Heart right ventricle (tissue), 16 donors: ENCODE measurements at regions not wholly inside any gene's neighbourhood (a gene's known extent, or its start where the extent isn't known, plus 50 kb on each side); places are given as distances from the start of the nearest gene placed in this dataset.
A peak's percentile ranks its signal among the peaks of the same experiment; 100 is the strongest.

Source experiments
- ATAC-seq, 8 donors: fragments of 200-7000 bp; cut with Tn5 transposase; one replicate each; pipeline ENCODE4 v1.9.1; 2020; ENCODE audit warnings: mild to moderate bottlenecking in 8 of 8, moderate library complexity in 8 of 8, moderate number of reproducible peaks in 1 of 8
- DNase-seq, 2 donors: peaks; one replicate each; pipeline ENCODE4 v3.0.0-alpha.2; 2020
- H3K27ac ChIP-seq, 10 donors: fragments of 200-600 bp; sonication (generic) in 2 of 10; one replicate each; pipeline versions ENCODE4 v1.5.0 to v1.8.0; 2020 to 2022; ENCODE audit warnings: mild to moderate bottlenecking in 3 of 10
- H3K27me3 ChIP-seq, 7 donors: fragments of 200-600 bp; one replicate each; pipeline ENCODE4 v1.8.0; 2021 to 2022; ENCODE audit warnings: mild to moderate bottlenecking in 2 of 7
- H3K36me3 ChIP-seq, 9 donors: fragments of 200-600 bp; sonication (generic) in 1 of 9; one replicate each; pipeline versions ENCODE4 v1.5.0 to v1.8.0; 2020 to 2022; ENCODE audit warnings: mild to moderate bottlenecking in 2 of 9
- H3K4me1 ChIP-seq, 9 donors: fragments of 200-600 bp; sonication (generic) in 1 of 9; one replicate each; pipeline versions ENCODE4 v1.5.0 to v1.8.0; 2020 to 2022; ENCODE audit warnings: mild to moderate bottlenecking in 4 of 9
- H3K4me3 ChIP-seq, 10 donors: fragments of 200-600 bp; sonication (generic) in 2 of 10; one replicate each; pipeline versions ENCODE4 v1.5.0 to v1.8.0; 2020 to 2022; ENCODE audit warnings: mild to moderate bottlenecking in 7 of 10, moderate library complexity in 2 of 10
- H3K9me3 ChIP-seq, 11 donors: fragments of 200-600 bp in 10 of 11; sonication (generic) in 2 of 11; one replicate each; pipeline versions ENCODE4 v1.5.0 to v1.8.0; 2013 to 2022; ENCODE audit warnings: mild to moderate bottlenecking in 2 of 11, control low read depth in 1 of 11, moderate library complexity in 1 of 11
- WGBS, 2 donors: extraction: QIAGEN DNeasy Blood & Tissue Kit; methylation state at CpG; one replicate each; pipeline ENCODE4 v1.1.7; 2013; ENCODE audit warnings: inconsistent platforms in 1 of 2; 5-methylcytosine and 5-hydroxymethylcytosine counted together
- intact Hi-C, 10 donors: fragments of 100-400 bp; cut with DNase I; formaldehyde crosslinking; loops; one replicate each; pipeline versions ENCODE4 v1.11.1 to v1.14.2; 2022
- TF ChIP-seq, protein P1 (sequence below), 9 donors: fragments of 200-600 bp; sonication (generic) in 2 of 9; IDR thresholded peaks; one replicate each; pipeline versions ENCODE4 v1.5.0 to v1.8.0; 2021 to 2022; ENCODE audit warnings: antibody characterized with exemption in 9 of 9, mild to moderate bottlenecking in 5 of 9, moderate library complexity in 1 of 9
- donor health status: Arrhythmogenic right ventricular cardiomyopathy.
- donor health status: ischemic (EF 13 %, LVEDD 7.1; RV severe dilation, severe dysfunction).
- donor health status: healthy with polysubstance abuse.
- donor health status: DM: no; HTN: yes; CAD: no.
- donor health status: DM: no; HTN: no; CAD: no.
- donor health status: ischemic (EF 25% LVEDD 6.9; RV normal size, moderate dysfunction).
- donor health status: ischemic (EF 25% LVEDD 5.7; RV mildly dilated, moderate dysfunction).
- donor health status: healthy.
- donor health status: DM: yes; HTN: yes; CAD: no.
- donor health status: Ischemic cardiomyopathy.
- donor health status: ischemic (EF 35%, LVEDD 5.7; RV mildly dilated, moderate dysfunction).
- donor health status: nonischemic (EF 11% LVEDD 7.7; RV severe dilation, severe dysfunction).
- donor health status: DM: yes; HTN: yes; CAD: no.
- donor health status: PGD.
- donor health status: ischemic (EF 29% LVEDD 5.4; RV normal size, mild dysfunction).
- donor health status: nonischemic (EF 23%, LVEDD 6.1; RV moderate dilation, normal function).

DNA sequence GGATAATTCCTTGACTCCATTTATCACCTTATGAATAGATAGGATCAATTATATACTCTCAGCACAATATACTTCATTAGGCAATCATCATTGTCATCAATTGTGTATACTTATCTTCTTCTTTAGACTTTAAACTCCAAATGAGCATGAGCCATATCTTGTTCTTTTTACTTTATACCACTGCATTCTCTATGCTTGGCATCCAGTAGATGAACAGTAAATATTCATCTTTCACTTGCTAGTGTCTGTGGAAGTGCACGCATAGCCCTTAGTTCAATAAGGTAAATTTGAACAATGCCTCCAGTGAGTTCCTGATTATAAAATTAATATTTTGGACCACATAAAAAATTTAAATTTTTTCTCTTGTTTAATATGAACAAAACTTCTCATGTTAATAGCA lies 172.3 kb upstream of the SPRY2 start:
- intact Hi-C loops, result no loop called here
- Histone ChIP-seq H3K4me3 (no peak overlapping the region), H3K9me3 (peaks cover 0 to 23% (median 0%) of the 10 kb centered on the region in 11 donors), H3K27me3 (no peaks in the 10 kb centered on the region), H3K4me1 (no peaks in the 10 kb centered on the region), H3K36me3 (no peaks in the 10 kb centered on the region), H3K27ac (no peak overlapping the region)
- WGBS, 2 donors, result 96 to 99% methylated on average over 1 of the region's 1 CpG
- no peak for DNase-seq
- TF ChIP-seq, protein P1, sequence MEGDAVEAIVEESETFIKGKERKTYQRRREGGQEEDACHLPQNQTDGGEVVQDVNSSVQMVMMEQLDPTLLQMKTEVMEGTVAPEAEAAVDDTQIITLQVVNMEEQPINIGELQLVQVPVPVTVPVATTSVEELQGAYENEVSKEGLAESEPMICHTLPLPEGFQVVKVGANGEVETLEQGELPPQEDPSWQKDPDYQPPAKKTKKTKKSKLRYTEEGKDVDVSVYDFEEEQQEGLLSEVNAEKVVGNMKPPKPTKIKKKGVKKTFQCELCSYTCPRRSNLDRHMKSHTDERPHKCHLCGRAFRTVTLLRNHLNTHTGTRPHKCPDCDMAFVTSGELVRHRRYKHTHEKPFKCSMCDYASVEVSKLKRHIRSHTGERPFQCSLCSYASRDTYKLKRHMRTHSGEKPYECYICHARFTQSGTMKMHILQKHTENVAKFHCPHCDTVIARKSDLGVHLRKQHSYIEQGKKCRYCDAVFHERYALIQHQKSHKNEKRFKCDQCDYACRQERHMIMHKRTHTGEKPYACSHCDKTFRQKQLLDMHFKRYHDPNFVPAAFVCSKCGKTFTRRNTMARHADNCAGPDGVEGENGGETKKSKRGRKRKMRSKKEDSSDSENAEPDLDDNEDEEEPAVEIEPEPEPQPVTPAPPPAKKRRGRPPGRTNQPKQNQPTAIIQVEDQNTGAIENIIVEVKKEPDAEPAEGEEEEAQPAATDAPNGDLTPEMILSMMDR (IDR thresholded peaks at IDR 0.05), result no peak
- ATAC-seq, result no peak

DNA sequence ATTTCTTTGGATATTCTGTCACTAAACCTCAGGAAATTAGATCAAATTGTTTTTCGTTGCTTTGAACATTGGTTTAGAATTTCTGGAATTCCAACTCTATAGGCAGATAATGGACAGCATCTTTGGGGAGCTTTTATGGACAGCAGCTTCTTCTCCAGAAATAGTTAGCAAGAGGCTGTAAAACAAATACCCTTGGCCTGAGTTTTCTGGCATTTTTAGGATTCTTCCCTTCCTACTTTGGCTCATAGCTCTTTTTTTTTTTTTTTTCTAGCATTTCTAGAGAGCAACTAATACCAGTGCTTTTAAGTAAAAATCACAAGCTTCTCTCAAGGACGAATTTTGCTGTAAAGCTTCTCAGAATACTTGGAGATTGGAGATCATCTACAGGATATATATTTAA lies 169.8 kb upstream of the SPRY2 start:
- no peaks in the 10 kb centered on the region for H3K36me3 ChIP-seq
- ATAC-seq, result no peak
- WGBS, 2 donors, result 76 to 89% methylated on average over 2 of the region's 2 CpGs
- H3K27ac ChIP-seq, result no peak overlapping the region
- intact Hi-C loops, result no loop called here
- H3K27me3 ChIP-seq, result no peaks in the 10 kb centered on the region
- H3K4me3 ChIP-seq, result no peak overlapping the region
- no peaks in the 10 kb centered on the region for H3K4me1 ChIP-seq
- DNase-seq, result no peak
- TF ChIP-seq, protein P1 (IDR thresholded peaks at IDR 0.05), result no peak
- H3K9me3 ChIP-seq, result peaks cover 0 to 18% (median 4%) of the 10 kb centered on the region in 11 donors

DNA sequence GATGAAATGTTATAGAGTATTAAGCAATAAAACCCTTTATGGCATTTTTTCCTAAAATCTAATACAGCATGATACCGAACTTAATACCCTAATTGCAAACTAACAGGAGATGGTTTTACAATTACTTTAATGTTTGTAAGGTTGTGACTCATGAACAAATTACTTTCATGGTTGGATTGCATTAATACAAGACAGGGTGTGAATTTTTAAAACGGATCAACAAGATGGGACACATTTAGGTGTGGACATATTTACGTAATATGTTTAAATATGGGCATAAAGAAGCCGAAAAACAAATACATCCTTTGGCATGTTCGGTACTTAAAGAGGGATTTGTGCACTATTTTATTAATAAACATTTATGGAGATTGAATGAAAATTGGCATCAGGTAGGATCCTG lies 168.3 kb upstream of the SPRY2 start:
- TF ChIP-seq, protein P1 (IDR thresholded peaks at IDR 0.05), result no peak
- H3K4me3 ChIP-seq, result no peak overlapping the region
- WGBS, 2 donors, result 94% methylated on average over 5 of the region's 5 CpGs
- DNase-seq (no peak), ATAC-seq (no peak)
- H3K9me3 ChIP-seq, result peaks cover 0 to 22% (median 4%) of the 10 kb centered on the region in 11 donors
- H3K36me3 ChIP-seq, result no peaks in the 10 kb centered on the region
- H3K27ac ChIP-seq, result no peak overlapping the region
- intact Hi-C loops, result no loop called here
- no peaks in the 10 kb centered on the region for H3K27me3 ChIP-seq
- H3K4me1 ChIP-seq, result peaks cover 0 to 5% (median 0%) of the 10 kb centered on the region in 9 donors

DNA sequence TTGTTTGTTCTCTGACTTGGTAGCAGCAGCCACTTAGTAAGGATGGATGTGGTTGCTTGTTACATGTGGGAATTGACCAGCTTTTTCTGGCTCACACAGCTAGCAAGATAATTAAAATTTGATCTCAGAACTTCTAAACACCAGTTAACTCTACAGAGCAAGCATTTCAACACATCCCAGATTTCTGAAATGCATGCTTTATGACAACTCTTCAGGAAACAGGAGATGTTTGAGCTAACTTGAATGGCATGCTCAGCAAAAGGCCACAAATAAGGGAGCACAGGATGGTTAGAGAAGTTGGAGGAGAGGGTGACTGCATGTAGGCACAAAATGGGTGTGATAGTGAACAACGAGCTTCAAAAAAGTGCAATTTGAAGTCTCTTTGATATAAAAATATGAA lies 167.1 kb upstream of the SPRY2 start:
- no peak for DNase-seq
- 76 to 80% methylated on average over 1 of the region's 1 CpG for WGBS, 2 donors
- peaks cover 0 to 15% (median 0%) of the 10 kb centered on the region in 9 donors for H3K4me1 ChIP-seq
- no peaks in the 10 kb centered on the region for H3K27me3 ChIP-seq
- TF ChIP-seq, protein P1 (IDR thresholded peaks at IDR 0.05), result no peak
- H3K4me3 ChIP-seq, result no peak overlapping the region
- H3K9me3 ChIP-seq, result peaks cover 0 to 22% (median 4%) of the 10 kb centered on the region in 11 donors
- no peaks in the 10 kb centered on the region for H3K36me3 ChIP-seq
- intact Hi-C loops, result no loop called here
- peak overlapping the region in 1 of 10 donors; percentile 27 for H3K27ac ChIP-seq
- no peak for ATAC-seq
